ENCODE measurements at regions not wholly inside any gene's neighbourhood (a gene's known extent, or its start where the extent isn't known, plus 50 kb on each side); places are given as distances from the start of the nearest gene placed in this dataset.

GRCh38 chr7:16094651-16095050 is 326.7 kb downstream of the CRPPA start:
- no peak for TF ChIP-seq CTCF (IDR thresholded peaks at IDR 0.05; ENCODE audit: borderline replicate concordance, extremely low read depth, insufficient read depth)
- no peaks in the 10 kb centered on the region for H3K27me3 ChIP-seq (ENCODE audit: control insufficient read depth, insufficient read depth, low read length)
- FAIRE-seq (no peak), DNase-seq (no peak)
- H3K4me3 ChIP-seq (ENCODE audit: low read length in 3 of 3): no peak overlapping the region
- H3K9me3 ChIP-seq (ENCODE audit: control insufficient read depth in 2 of 3, insufficient read depth in 1 of 3, low read length in 3 of 3): no peaks in the 10 kb centered on the region
- H3K27ac ChIP-seq (ENCODE audit: low read depth in 2 of 2, low read length in 2 of 2): no peak overlapping the region
- H3K9ac ChIP-seq (ENCODE audit: low read length in 3 of 3): no peak overlapping the region
- intact Hi-C loops (cut with DNase I): no loop called here
- no peaks in the 10 kb centered on the region for H3K36me3 ChIP-seq (ENCODE audit: control insufficient read depth in 2 of 3, insufficient read depth in 3 of 3, low read length in 3 of 3)
- no peaks in the 10 kb centered on the region for H3K4me1 ChIP-seq (ENCODE audit: control insufficient read depth in 2 of 3, insufficient read depth in 2 of 3, low read depth in 1 of 3, low read length in 3 of 3)

- DNase-seq: no peak
- no peak for FAIRE-seq
- intact Hi-C loops (cut with DNase I): no loop called here
Measured at GRCh38 chr7:16092711-16093110, 328.6 kb downstream of the CRPPA start.

GRCh38 chr7:16091701-16092310 is 329.5 kb downstream of the CRPPA start:
- H3K27ac ChIP-seq (ENCODE audit: low read depth in 2 of 2, low read length in 2 of 2): no peak overlapping the region
- DNase-seq: no peak
- H3K27me3 ChIP-seq (ENCODE audit: control insufficient read depth, insufficient read depth, low read length): no peaks in the 10 kb centered on the region
- no peaks in the 10 kb centered on the region for H3K4me1 ChIP-seq (ENCODE audit: control insufficient read depth in 2 of 3, insufficient read depth in 2 of 3, low read depth in 1 of 3, low read length in 3 of 3)
- H3K9me3 ChIP-seq (ENCODE audit: control insufficient read depth in 2 of 3, insufficient read depth in 1 of 3, low read length in 3 of 3): no peaks in the 10 kb centered on the region
- no peak for FAIRE-seq
- TF ChIP-seq CTCF (IDR thresholded peaks at IDR 0.05; ENCODE audit: borderline replicate concordance, extremely low read depth, insufficient read depth): no peak
- intact Hi-C loops (cut with DNase I): no loop called here
- H3K9ac ChIP-seq (ENCODE audit: low read length in 3 of 3): no peak overlapping the region
- H3K36me3 ChIP-seq (ENCODE audit: control insufficient read depth in 2 of 3, insufficient read depth in 3 of 3, low read length in 3 of 3): no peaks in the 10 kb centered on the region
- H3K4me3 ChIP-seq (ENCODE audit: low read length in 3 of 3): no peak overlapping the region

More at GRCh38 chr7:16092711-16093110, 328.6 kb downstream of the CRPPA start:
- no peaks in the 10 kb centered on the region for H3K9me3 ChIP-seq (ENCODE audit: control insufficient read depth in 2 of 3, insufficient read depth in 1 of 3, low read length in 3 of 3)
- TF ChIP-seq CTCF (IDR thresholded peaks at IDR 0.05; ENCODE audit: borderline replicate concordance, extremely low read depth, insufficient read depth): no peak
- no peaks in the 10 kb centered on the region for H3K36me3 ChIP-seq (ENCODE audit: control insufficient read depth in 2 of 3, insufficient read depth in 3 of 3, low read length in 3 of 3)
- no peak overlapping the region for H3K4me3 ChIP-seq (ENCODE audit: low read length in 3 of 3)
- no peak overlapping the region for H3K27ac ChIP-seq (ENCODE audit: low read depth in 2 of 2, low read length in 2 of 2)
- no peaks in the 10 kb centered on the region for H3K27me3 ChIP-seq (ENCODE audit: control insufficient read depth, insufficient read depth, low read length)
- H3K4me1 ChIP-seq (ENCODE audit: control insufficient read depth in 2 of 3, insufficient read depth in 2 of 3, low read depth in 1 of 3, low read length in 3 of 3): no peaks in the 10 kb centered on the region
- no peak overlapping the region for H3K9ac ChIP-seq (ENCODE audit: low read length in 3 of 3)

- Histone ChIP-seq H3K27me3 (ENCODE audit: control insufficient read depth, insufficient read depth, low read length) (no peaks in the 10 kb centered on the region), H3K36me3 (ENCODE audit: control insufficient read depth in 2 of 3, insufficient read depth in 3 of 3, low read length in 3 of 3) (no peaks in the 10 kb centered on the region), H3K4me3 (ENCODE audit: low read length in 3 of 3) (no peak overlapping the region), H3K4me1 (ENCODE audit: control insufficient read depth in 2 of 3, insufficient read depth in 2 of 3, low read depth in 1 of 3, low read length in 3 of 3) (no peaks in the 10 kb centered on the region), H3K27ac (ENCODE audit: low read depth in 2 of 2, low read length in 2 of 2) (no peak overlapping the region), H3K9ac (ENCODE audit: low read length in 3 of 3) (no peak overlapping the region), H3K9me3 (ENCODE audit: control insufficient read depth in 2 of 3, insufficient read depth in 1 of 3, low read length in 3 of 3) (no peaks in the 10 kb centered on the region)
- DNase-seq (no peak), FAIRE-seq (no peak)
- TF ChIP-seq CTCF (IDR thresholded peaks at IDR 0.05; ENCODE audit: borderline replicate concordance, extremely low read depth, insufficient read depth): no peak
- intact Hi-C loops (cut with DNase I): no loop called here
Measured at GRCh38 chr7:16089801-16090200, 331.5 kb downstream of the CRPPA start.

Data from kidney (tissue), 13 donors.